AG09319 (cell line): ENCODE measurements at regions not wholly inside any gene's neighbourhood (a gene's known extent, or its start where the extent isn't known, plus 50 kb on each side); places are given as distances from the start of the nearest gene placed in this dataset.

Experiments used
- DNase-seq: peaks from one replicate; pipeline ENCODE4 v3.0.0-alpha.2; 2010; ENCODE audit warnings: low read depth; ENCODE audit errors: extremely low read depth
- TF ChIP-seq, protein P1 (sequence below): IDR thresholded peaks from 2 replicates; pipeline ENCODE4 v1.5.1; 2011; ENCODE audit warnings: low read depth, mild to moderate bottlenecking, inconsistent platforms, low read length, moderate library complexity

DNA sequence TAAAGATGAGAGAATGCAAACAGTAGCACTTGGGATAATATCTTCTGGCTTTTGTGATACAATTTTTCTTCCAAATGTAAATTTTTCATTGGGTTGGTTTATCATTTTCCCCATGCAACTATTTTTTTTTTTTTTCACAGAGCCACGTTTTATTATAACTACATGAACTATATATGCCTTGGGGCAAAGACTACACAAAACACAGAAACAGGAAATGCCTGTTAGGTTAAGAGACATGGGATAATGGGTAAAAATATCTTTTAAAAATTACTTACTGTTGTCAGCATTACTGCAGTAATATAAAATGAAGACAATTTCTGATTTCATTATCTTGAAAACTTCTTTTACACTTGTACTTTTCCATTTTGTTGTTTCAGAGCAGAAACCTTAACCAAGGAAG lies 74.6 kb downstream of the DISP1 start:
- DNase-seq: no peak
- TF ChIP-seq, protein P1, sequence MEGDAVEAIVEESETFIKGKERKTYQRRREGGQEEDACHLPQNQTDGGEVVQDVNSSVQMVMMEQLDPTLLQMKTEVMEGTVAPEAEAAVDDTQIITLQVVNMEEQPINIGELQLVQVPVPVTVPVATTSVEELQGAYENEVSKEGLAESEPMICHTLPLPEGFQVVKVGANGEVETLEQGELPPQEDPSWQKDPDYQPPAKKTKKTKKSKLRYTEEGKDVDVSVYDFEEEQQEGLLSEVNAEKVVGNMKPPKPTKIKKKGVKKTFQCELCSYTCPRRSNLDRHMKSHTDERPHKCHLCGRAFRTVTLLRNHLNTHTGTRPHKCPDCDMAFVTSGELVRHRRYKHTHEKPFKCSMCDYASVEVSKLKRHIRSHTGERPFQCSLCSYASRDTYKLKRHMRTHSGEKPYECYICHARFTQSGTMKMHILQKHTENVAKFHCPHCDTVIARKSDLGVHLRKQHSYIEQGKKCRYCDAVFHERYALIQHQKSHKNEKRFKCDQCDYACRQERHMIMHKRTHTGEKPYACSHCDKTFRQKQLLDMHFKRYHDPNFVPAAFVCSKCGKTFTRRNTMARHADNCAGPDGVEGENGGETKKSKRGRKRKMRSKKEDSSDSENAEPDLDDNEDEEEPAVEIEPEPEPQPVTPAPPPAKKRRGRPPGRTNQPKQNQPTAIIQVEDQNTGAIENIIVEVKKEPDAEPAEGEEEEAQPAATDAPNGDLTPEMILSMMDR: no peak

DNA sequence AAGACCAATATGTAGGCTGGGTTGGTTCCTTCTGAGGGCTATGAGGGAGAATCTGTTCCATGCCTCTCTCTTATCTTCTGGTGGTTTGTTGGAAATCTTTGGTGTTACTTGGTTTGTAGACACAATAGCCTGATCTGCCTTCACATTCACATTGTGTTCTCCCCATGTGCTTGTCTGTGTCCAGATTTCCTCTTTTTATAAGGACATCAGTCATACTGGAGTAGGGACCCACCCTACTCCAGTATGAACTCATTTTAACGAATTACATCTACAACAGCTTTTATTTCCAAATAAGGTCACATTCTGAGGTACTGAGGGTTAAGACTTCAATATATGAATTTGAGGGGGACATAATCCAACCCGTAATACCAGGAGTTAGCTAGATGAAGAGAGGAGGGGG lies 75.9 kb downstream of the DISP1 start:
- no peak for DNase-seq
- TF ChIP-seq, protein P1: no peak

DNA sequence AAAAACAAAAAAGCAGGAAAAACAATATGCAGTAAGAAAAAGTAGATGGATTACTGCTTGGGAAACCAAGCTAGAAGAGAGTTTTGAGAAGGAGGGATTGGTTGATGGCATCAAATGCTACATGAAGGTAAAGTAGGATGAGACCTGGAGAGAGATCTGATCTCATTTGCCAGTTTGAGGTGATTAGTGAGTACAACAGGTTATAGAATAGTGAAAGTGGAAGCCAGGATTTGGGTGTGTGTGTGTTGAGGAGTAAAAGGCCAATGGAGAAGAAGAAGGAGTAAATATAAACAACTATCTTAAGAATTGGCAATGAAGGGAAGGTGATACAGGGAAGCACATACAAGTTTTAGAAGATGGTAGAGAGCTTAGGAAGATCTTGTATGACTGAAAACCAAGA lies 76.7 kb downstream of the DISP1 start:
- no peak for DNase-seq
- TF ChIP-seq, protein P1: no peak

DNA sequence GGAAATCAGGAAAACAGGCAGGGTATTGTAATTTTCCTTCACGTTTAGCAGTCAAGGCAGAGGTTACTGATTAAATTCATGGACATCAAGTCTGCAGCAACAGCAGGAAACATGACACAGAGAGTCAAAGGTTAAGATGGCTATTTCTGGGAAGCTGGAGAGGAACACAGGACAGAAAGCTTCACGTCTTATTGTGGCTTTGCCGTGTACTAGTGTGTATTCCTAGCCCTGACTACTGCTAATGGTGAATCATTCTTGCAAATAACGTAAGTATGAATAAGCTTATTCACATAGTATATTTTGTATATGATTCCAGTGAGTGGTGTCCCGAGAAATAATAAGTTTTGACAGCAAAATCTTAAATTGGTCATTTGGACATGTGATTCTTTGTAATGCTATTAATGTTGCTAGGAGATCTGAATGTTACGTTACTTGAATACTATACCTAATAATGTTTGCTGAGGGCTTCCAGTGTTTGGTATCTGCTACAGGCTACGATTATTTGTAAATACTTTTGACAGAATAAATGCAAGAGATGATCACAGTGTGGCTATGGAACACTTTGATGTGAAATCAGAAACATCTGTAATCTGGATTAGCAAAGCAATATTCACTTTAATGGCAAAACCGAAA lies 77.4 kb downstream of the DISP1 start:
- TF ChIP-seq, protein P1: no peak
- no peak for DNase-seq

DNA sequence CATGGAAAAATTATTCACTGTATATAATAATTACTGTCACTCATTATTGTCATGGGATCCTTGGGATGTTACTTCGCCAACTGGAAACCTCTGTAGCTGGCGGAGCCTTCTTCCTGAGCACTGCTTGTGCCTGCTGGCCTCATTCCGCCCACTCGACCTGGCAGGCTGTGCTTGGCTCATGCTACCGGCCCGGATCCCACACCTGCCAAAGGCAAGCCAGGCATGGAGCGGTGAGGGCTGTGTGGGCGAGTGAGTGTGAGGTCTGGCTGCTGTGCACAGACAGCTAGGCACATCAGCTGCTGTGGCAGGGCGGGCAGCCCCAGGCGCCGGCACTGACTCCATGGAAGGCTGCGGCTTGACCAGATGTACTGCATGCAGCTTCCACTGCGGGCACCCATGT lies 78.4 kb downstream of the DISP1 start:
- DNase-seq: no peak

DNA sequence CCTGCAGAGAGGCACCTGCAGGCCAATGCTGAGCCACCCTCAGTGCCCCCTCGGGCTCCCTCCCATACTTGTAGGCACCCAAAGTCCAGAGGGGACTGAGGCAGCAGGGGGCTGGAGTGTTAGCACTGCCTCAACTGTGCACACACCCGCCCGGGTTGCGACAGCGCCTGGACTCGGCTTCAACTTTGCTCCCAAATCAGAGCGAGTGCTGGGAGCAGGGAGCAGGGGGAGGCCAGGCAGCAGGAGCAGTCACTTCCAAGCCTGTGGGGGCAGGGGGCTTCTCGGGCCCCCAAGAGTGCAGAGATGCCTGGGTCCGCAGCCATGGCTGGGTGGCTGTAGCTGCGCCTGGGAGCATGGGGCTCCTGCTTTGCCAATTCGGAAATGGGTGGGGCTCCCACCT lies 79.5 kb downstream of the DISP1 start:
- TF ChIP-seq, protein P1: no peak
- no peak for DNase-seq

More for the DNA sequence above, 78.4 kb downstream of the DISP1 start:
- TF ChIP-seq, protein P1: no peak

DNA sequence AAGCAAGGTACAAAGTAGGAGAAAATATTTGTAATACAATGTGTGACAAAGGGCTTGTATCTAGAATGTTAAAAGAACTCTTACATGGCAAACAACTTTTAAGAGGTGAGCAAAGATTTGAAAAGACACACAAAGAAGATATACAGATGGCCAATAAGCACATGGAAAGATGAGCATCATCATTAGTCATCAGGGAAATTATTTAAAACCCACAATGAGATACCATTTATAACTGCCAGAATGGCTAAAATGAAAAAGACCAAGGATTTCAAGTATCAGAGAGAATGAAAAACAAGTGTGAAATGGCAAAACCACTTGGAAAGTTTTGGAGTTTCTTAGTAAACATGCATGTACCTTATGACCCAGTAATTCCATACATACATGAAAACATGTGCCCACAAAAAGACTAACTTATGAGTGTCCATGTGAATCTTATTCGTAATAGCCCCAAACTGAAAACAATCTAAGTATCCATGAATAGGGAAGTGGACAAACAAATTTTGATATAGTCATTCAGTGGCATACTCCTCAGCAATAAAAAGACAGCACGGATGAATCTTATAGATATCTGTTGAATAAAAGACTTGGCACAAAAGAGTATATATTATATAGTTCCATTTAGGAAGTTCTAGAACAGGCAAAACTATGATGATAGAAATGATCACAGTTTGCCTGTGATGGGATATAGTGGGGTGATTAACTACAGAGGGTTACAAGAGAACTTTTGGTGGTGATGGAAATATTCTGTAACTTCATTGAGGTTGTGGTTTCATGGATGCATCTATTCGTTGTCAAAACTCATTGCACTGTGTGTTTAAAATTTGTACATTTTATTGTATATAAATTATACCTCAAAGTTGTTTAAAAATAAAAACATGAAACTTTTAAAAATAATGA lies 82.0 kb downstream of the DISP1 start:
- TF ChIP-seq, protein P1: no peak
- no peak for DNase-seq
